DND-41 (cell line): ENCODE measurements at regions not wholly inside any gene's neighbourhood (a gene's known extent, or its start where the extent isn't known, plus 50 kb on each side); places are given as distances from the start of the nearest gene placed in this dataset.

Source experiments
- CTCF ChIP-seq: IDR thresholded peaks from 2 replicates; pipeline ENCODE4 v1.5.1; 2012; ENCODE audit warnings: borderline replicate concordance, low read length, moderate library complexity, mild to moderate bottlenecking; ENCODE audit not compliant: poor library complexity, severe bottlenecking; ENCODE audit errors: extremely low read depth
- EZH2 ChIP-seq: IDR thresholded peaks from 3 replicates; pipeline ENCODE4 v1.6.1; 2012; ENCODE audit warnings: borderline replicate concordance, low read depth, mild to moderate bottlenecking, moderate library complexity, low read length, inconsistent platforms; ENCODE audit not compliant: severe bottlenecking

DNA sequence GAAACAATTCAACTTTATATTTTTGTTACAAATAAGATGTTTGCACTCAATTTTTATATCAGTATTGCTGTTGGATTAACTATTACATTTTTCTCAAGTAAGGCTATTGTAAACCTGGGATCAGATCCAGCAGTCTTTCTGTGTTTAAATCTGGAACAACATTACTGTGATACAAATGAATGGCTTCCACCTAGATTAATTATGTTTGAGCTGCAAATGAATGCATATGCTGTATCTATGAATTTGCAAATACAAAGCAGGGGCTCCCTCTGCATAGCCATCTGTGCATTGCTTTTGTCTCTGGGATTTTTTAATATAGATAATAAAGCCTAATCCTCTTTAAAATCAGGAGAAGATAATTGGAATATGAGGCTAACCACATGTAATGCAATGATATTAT is 69.8 kb upstream of the NEIL3 start:
- TF ChIP-seq CTCF (peak; percentile 35), EZH2 (no peak)
